ENCODE measurements at regions not wholly inside any gene's neighbourhood (a gene's known extent, or its start where the extent isn't known, plus 50 kb on each side); places are given as distances from the start of the nearest gene placed in this dataset.

DNA sequence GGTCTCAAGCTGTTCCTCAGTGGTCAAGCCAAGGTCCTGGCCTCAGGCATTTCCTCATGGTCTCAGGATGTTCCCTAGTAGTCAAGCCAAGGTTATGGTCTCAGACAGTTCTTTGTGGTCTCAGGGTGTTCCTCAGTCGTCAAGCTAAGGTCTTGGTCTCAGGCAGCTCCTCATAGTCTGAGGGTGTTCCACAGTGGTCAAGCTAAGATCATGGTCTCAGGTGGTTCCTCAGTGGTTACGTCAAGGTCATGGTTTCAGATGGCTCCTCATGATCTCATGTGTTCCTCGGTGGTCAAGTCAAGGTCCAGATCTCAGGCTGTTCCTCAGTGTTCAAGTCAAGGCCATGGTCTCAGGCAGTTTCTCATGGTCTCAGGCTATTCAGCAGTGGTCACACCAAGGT is 540.1 kb downstream of the VRK1 start:
- in situ Hi-C loops (cut with MboI; ENCODE audit: low sequenced_read_pairs): no loop called here
- ATAC-seq (ENCODE audit: low read depth): no peak

More for the DNA sequence above, 540.1 kb downstream of the VRK1 start:
- H2AFZ ChIP-seq (replicated peaks; ENCODE audit: low read length, poor library complexity): no peak overlapping the region
- H3K27ac ChIP-seq (ENCODE audit: insufficient read depth, low read length): no peak overlapping the region
- no peak overlapping the region for H3K56ac ChIP-seq (ENCODE audit: extremely low read depth, insufficient read depth, low read length)
- no peak overlapping the region for H3K4me3 ChIP-seq (ENCODE audit: insufficient read depth, low read depth, low read length)
- H3K23ac ChIP-seq (ENCODE audit: low read depth, low read length): no peak overlapping the region
- no peak for TF ChIP-seq NFE2L2 (IDR thresholded peaks at IDR 0.05; ENCODE audit: low read depth, low read length)
- TF ChIP-seq, protein P1, sequence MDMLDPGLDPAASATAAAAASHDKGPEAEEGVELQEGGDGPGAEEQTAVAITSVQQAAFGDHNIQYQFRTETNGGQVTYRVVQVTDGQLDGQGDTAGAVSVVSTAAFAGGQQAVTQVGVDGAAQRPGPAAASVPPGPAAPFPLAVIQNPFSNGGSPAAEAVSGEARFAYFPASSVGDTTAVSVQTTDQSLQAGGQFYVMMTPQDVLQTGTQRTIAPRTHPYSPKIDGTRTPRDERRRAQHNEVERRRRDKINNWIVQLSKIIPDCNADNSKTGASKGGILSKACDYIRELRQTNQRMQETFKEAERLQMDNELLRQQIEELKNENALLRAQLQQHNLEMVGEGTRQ (IDR thresholded peaks at IDR 0.05; ENCODE audit: low read depth, low read length): no peak
- TF ChIP-seq MXI1 (IDR thresholded peaks at IDR 0.05; ENCODE audit: borderline replicate concordance, low read depth, low read length): no peak
- TF ChIP-seq RFX5 (IDR thresholded peaks at IDR 0.05; ENCODE audit: low read depth, low read length): no peak
- no peak for TF ChIP-seq POLR2A (IDR thresholded peaks at IDR 0.05; ENCODE audit: low read depth, low read length)
- TF ChIP-seq FOS (IDR thresholded peaks at IDR 0.05; ENCODE audit: low read depth, low read length): no peak
- TF ChIP-seq RAD21 (IDR thresholded peaks at IDR 0.05; ENCODE audit: low read length): no peak
- no peak for TF ChIP-seq MAFK (IDR thresholded peaks at IDR 0.05; ENCODE audit: low read depth, low read length)
- no peak for TF ChIP-seq CHD1 (IDR thresholded peaks at IDR 0.05; ENCODE audit: low read depth, low read length)
- no peak for TF ChIP-seq SMC3 (IDR thresholded peaks at IDR 0.05; ENCODE audit: low read depth, low read length)
- H2BK120ac ChIP-seq (ENCODE audit: low read depth, low read length): no peak overlapping the region
- ChIA-PET POLR2A (ENCODE audit: unreplicated experiment) (no interaction called here), CTCF (no interaction called here)
- H3K36me3 ChIP-seq (ENCODE audit: control insufficient read depth, insufficient read depth, low read length): no peaks in the 10 kb centered on the region
- H4K91ac ChIP-seq (ENCODE audit: insufficient read depth, low read depth, low read length): no peak overlapping the region
- no peak overlapping the region for H2BK20ac ChIP-seq (ENCODE audit: low read depth, low read length)
- no peak overlapping the region for H3K18ac ChIP-seq (ENCODE audit: low read depth, low read length)
- no peak overlapping the region for H4K8ac ChIP-seq (ENCODE audit: low read depth in 2 of 2, low read length in 2 of 2)
- no peaks in the 10 kb centered on the region for H3K4me1 ChIP-seq (ENCODE audit: control insufficient read depth, insufficient read depth, low read length)
- no peaks in the 10 kb centered on the region for H3K27me3 ChIP-seq (ENCODE audit: control insufficient read depth, insufficient read depth, low read length)
- H2AK9ac ChIP-seq (replicated peaks; ENCODE audit: low read depth, low read length, poor library complexity): no peak overlapping the region
- H2BK5ac ChIP-seq (ENCODE audit: low read depth, low read length, poor library complexity, severe bottlenecking): no peak overlapping the region
- H3K9ac ChIP-seq (ENCODE audit: low read depth, low read length): no peak overlapping the region
- no peak overlapping the region for H3K4ac ChIP-seq (ENCODE audit: low read depth, low read length)
- no peak for DNase-seq
- H3K9me1 ChIP-seq (ENCODE audit: insufficient read depth, low read length): no peaks in the 10 kb centered on the region
- no peak overlapping the region for H3K14ac ChIP-seq (replicated peaks; ENCODE audit: low read depth, low read length)
- no peak overlapping the region for H3K4me2 ChIP-seq (ENCODE audit: low read depth, low read length)
- H3K79me1 ChIP-seq (ENCODE audit: low read depth in 1 of 2, low read length in 2 of 2): no peaks in the 10 kb centered on the region
- intact Hi-C loops (cut with micrococcal nuclease) (no loop called here), dilution Hi-C loops (cut with HindIII; ENCODE audit: low sequenced_read_pairs, unreplicated experiment) (no loop called here)
- no TSS peak for BruUV-seq (replicated peaks)
- H2AK5ac ChIP-seq (ENCODE audit: low read depth, low read length): no peak overlapping the region
- no peak overlapping the region for H2BK15ac ChIP-seq (ENCODE audit: low read depth, low read length)
- H3K9me3 ChIP-seq (ENCODE audit: control insufficient read depth, insufficient read depth, low read length): peaks cover 20% of the 10 kb centered on the region
- no peak overlapping the region for H4K5ac ChIP-seq (ENCODE audit: low read depth, low read length)
- no peaks in the 10 kb centered on the region for H4K20me1 ChIP-seq (ENCODE audit: insufficient read depth, low read length)
- 31% methylated on average over 2 of the region's 3 CpGs; no CpG with 5 or more reads in 1 of the 2 experiments for WGBS, 2 experiments (ENCODE audit: extremely low coverage in 2 of 2, insufficient read length in 1 of 2)

All from IMR-90 (cell line).